AG04450 (cell line): ENCODE measurements at regions not wholly inside any gene's neighbourhood (a gene's known extent, or its start where the extent isn't known, plus 50 kb on each side); places are given as distances from the start of the nearest gene placed in this dataset.
"Not testable (repeated sequence)": the region's sequence is repeated elsewhere in the genome, so short reads cannot be mapped to it uniquely, and the experiment has no call there.

Experiments
- CTCF ChIA-PET: fragments of 300-600, 350-600 bp; formaldehyde crosslinking; extraction: SDS; loops from one replicate; lab custom pipeline; 2022; ENCODE audit warnings: antibody characterized with exemption, inconsistent platforms; lab: Charles Lee
- POLR2A ChIA-PET: fragments of 350-600 bp; formaldehyde crosslinking; extraction: SDS; loops from one replicate; lab custom pipeline; 2021; ENCODE audit warnings: antibody characterized with exemption, inconsistent platforms; lab: Yijun Ruan, JAX
- DNase-seq: peaks from one replicate; pipeline ENCODE4 v3.0.0-alpha.2; 2011; ENCODE audit warnings: low read depth, low spot score
- H3K27ac ChIP-seq: one replicate; pipeline ENCODE4 v1.5.1; 2012; ENCODE audit warnings: low read depth, low read length, control low read depth
- H3K27me3 ChIP-seq: one replicate; pipeline ENCODE4 v1.6.0; 2012; ENCODE audit warnings: low read length; ENCODE audit not compliant: control insufficient read depth, insufficient read depth
- H3K4me3 ChIP-seq: 2 replicates; pipeline ENCODE4 v1.5.1; 2011; ENCODE audit warnings: mild to moderate bottlenecking, low read depth, low read length, control low read depth
- H3K9me3 ChIP-seq: 2 replicates; pipeline ENCODE4 v1.5.1; 2012; ENCODE audit warnings: low read length; ENCODE audit not compliant: control insufficient read depth, insufficient read depth
- CTCF ChIP-seq: IDR thresholded peaks from 2 replicates; pipeline ENCODE4 v1.5.1; 2011; ENCODE audit warnings: low read depth, low read length, control low read depth, inconsistent platforms

- no peak for TF ChIP-seq CTCF
- Histone ChIP-seq H3K4me3 (no peak overlapping the region), H3K27ac (no peak overlapping the region), H3K9me3 (peaks cover 6% of the 10 kb centered on the region; the same call in 1 of the 2 replicates), H3K27me3 (no peaks in the 10 kb centered on the region)
- no peak for DNase-seq
- POLR2A ChIA-PET: no interaction called here
- CTCF ChIA-PET: no interaction called here
These were observed 367.7 kb downstream of the CGGBP1 start for GRCh38 chr3:87691109-87691508.

GRCh38 chr3:87678984-87679660 lies 379.7 kb downstream of the CGGBP1 start:
- H3K4me3 ChIP-seq, POLR2A ChIA-PET, H3K27ac ChIP-seq, H3K27me3 ChIP-seq, DNase-seq, CTCF ChIA-PET: not testable (repeated sequence)
- peaks cover 17% of the 10 kb centered on the region for H3K9me3 ChIP-seq

GRCh38 chr3:87674397-87675161 lies 384.2 kb downstream of the CGGBP1 start:
- no peak overlapping the region for H3K4me3 ChIP-seq
- H3K9me3 ChIP-seq: peaks cover 8% of the 10 kb centered on the region
- ChIA-PET POLR2A (no interaction called here), CTCF (no interaction called here)
- no peak for TF ChIP-seq CTCF
- no peak for DNase-seq
- H3K27me3 ChIP-seq: no peaks in the 10 kb centered on the region
- H3K27ac ChIP-seq: no peak overlapping the region

- Histone ChIP-seq H3K4me3 (no peak overlapping the region), H3K27ac (no peak overlapping the region), H3K9me3 (no peaks in the 10 kb centered on the region), H3K27me3 (no peaks in the 10 kb centered on the region)
- DNase-seq: no peak
- ChIA-PET CTCF (no interaction called here), POLR2A (no interaction called here)
- TF ChIP-seq CTCF: no peak
These were observed 385.7 kb downstream of the CGGBP1 start for GRCh38 chr3:87673132-87673531.

GRCh38 chr3:87654184-87654583 lies 377.8 kb upstream of the POU1F1 start:
- CTCF ChIA-PET: no interaction called here
- H3K4me3 ChIP-seq: no peak overlapping the region
- no peak for DNase-seq
- H3K9me3 ChIP-seq: peaks cover 10% of the 10 kb centered on the region
- TF ChIP-seq CTCF: no peak
- POLR2A ChIA-PET: no interaction called here
- H3K27me3 ChIP-seq: no peaks in the 10 kb centered on the region
- H3K27ac ChIP-seq: no peak overlapping the region

- POLR2A ChIA-PET, H3K27ac ChIP-seq, DNase-seq, H3K4me3 ChIP-seq, H3K27me3 ChIP-seq: not testable (repeated sequence)
- CTCF ChIA-PET: interaction anchor here (0.6 kb wide), 1 partner anchor 113 kb away, joined by 3 read pairs; no protein-coding TSS in a partner anchor
- peaks cover 10% of the 10 kb centered on the region for H3K9me3 ChIP-seq
These were observed 376.8 kb upstream of the POU1F1 start for GRCh38 chr3:87653138-87653537.
